ENCODE measurements at regions not wholly inside any gene's neighbourhood (a gene's known extent, or its start where the extent isn't known, plus 50 kb on each side); places are given as distances from the start of the nearest gene placed in this dataset.

GRCh38 chr6:6420107-6420506 is 99.6 kb upstream of the F13A1 start:
- H3K27ac ChIP-seq: no peak overlapping the region
- intact Hi-C loops (cut with DNase I; ENCODE audit: low total_unique reads): no loop called here
- no peaks in the 10 kb centered on the region for H3K9me3 ChIP-seq
- no peaks in the 10 kb centered on the region for H3K36me3 ChIP-seq
- H3K27me3 ChIP-seq: no peaks in the 10 kb centered on the region
- no peaks in the 10 kb centered on the region for H3K4me1 ChIP-seq
- no peak for DNase-seq
- no peak overlapping the region for H3K4me3 ChIP-seq
- no peak for TF ChIP-seq POLR2A (IDR thresholded peaks at IDR 0.05)
- no peak for TF ChIP-seq CTCF (IDR thresholded peaks at IDR 0.05)

DNA sequence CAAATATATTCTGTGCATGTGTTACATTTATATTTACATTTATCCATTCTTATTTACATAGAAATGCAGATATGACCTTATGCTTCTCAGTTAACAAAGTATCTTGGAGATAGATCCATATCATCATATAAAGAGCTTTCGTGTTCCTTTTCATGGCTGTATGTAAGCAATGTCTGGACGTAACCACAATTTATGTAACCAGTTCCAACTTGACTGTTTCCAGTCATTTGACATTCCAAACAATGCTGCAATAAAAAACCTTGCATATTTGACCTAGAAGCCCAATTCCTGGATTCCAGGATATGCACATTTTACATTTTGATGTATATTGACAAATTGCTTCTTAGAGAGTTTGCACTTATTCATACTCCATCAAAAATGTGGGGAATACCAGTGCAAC is 113.7 kb upstream of the F13A1 start:
- no peak for DNase-seq
- TF ChIP-seq CTCF (IDR thresholded peaks at IDR 0.05) (no peak), POLR2A (IDR thresholded peaks at IDR 0.05) (no peak)
- no peaks in the 10 kb centered on the region for H3K27me3 ChIP-seq
- no peaks in the 10 kb centered on the region for H3K4me1 ChIP-seq
- H3K9me3 ChIP-seq: no peaks in the 10 kb centered on the region
- intact Hi-C loops (cut with DNase I; ENCODE audit: low total_unique reads): no loop called here
- H3K27ac ChIP-seq: no peak overlapping the region
- H3K36me3 ChIP-seq: no peaks in the 10 kb centered on the region
- H3K4me3 ChIP-seq: no peak overlapping the region

- Histone ChIP-seq H3K9me3 (no peaks in the 10 kb centered on the region), H3K36me3 (no peaks in the 10 kb centered on the region), H3K27me3 (no peaks in the 10 kb centered on the region), H3K4me1 (no peaks in the 10 kb centered on the region), H3K27ac (no peak overlapping the region), H3K4me3 (no peak overlapping the region)
- intact Hi-C loops (cut with DNase I; ENCODE audit: low total_unique reads): no loop called here
- TF ChIP-seq POLR2A (IDR thresholded peaks at IDR 0.05) (no peak), CTCF (IDR thresholded peaks at IDR 0.05) (no peak)
- DNase-seq: no peak
Observed at GRCh38 chr6:6434723-6435122, 114.3 kb upstream of the F13A1 start.

GRCh38 chr6:6436366-6436765 is 115.9 kb upstream of the F13A1 start:
- TF ChIP-seq POLR2A (IDR thresholded peaks at IDR 0.05): no peak
- TF ChIP-seq CTCF (IDR thresholded peaks at IDR 0.05): no peak
- no peaks in the 10 kb centered on the region for H3K4me1 ChIP-seq
- no peak for DNase-seq
- H3K9me3 ChIP-seq: no peaks in the 10 kb centered on the region
- intact Hi-C loops (cut with DNase I; ENCODE audit: low total_unique reads): no loop called here
- no peak overlapping the region for H3K27ac ChIP-seq
- H3K36me3 ChIP-seq: no peaks in the 10 kb centered on the region
- H3K27me3 ChIP-seq: no peaks in the 10 kb centered on the region
- no peak overlapping the region for H3K4me3 ChIP-seq

DNA sequence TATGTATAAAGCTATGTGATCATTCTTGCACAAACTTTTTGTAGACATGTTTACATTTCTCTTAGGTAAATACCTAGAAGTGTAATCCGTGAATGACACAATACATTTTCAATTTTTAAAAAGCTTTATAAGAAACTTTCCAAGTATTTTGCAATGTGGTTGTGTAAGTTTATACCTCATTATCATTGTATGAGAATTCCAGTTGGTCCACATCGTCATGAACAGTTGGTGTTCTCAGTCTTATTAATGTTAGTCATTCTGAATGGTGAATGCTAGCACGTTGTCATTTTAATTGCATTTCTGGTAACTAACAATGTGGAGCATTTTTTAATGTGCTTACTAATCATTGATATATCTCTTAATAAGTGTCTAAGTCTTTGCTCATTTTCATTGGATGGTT is 116.5 kb upstream of the F13A1 start:
- no peaks in the 10 kb centered on the region for H3K9me3 ChIP-seq
- TF ChIP-seq CTCF (IDR thresholded peaks at IDR 0.05) (no peak), POLR2A (IDR thresholded peaks at IDR 0.05) (no peak)
- intact Hi-C loops (cut with DNase I; ENCODE audit: low total_unique reads): no loop called here
- H3K36me3 ChIP-seq: no peaks in the 10 kb centered on the region
- H3K27me3 ChIP-seq: no peaks in the 10 kb centered on the region
- no peak overlapping the region for H3K27ac ChIP-seq
- H3K4me1 ChIP-seq: no peaks in the 10 kb centered on the region
- DNase-seq: no peak
- H3K4me3 ChIP-seq: no peak overlapping the region
